ENCODE measurements at regions not wholly inside any gene's neighbourhood (a gene's known extent, or its start where the extent isn't known, plus 50 kb on each side); places are given as distances from the start of the nearest gene placed in this dataset.

DNA sequence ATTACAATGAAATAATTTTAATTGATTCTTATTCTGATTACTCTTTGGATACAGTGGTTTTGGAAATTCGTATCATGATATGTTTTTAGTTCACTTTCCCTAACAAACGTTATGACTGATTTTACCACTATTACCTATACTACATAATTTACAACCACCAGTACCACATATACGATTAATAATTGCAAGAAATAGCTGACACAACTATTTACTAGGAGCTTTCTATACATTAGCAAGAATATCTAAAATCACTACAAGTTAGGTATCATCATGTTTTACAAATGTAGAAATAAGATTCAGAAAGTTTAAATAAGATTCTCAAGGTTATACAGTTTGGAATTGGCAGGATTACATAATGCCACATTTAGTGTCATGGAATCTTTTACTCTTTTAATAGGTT, 1401.1 kb upstream of the RAG2 start:
- peaks cover 4% of the 10 kb centered on the region for H3K36me3 Mint-ChIP-seq (ENCODE audit: unreplicated experiment)
- TF ChIP-seq, protein P1, sequence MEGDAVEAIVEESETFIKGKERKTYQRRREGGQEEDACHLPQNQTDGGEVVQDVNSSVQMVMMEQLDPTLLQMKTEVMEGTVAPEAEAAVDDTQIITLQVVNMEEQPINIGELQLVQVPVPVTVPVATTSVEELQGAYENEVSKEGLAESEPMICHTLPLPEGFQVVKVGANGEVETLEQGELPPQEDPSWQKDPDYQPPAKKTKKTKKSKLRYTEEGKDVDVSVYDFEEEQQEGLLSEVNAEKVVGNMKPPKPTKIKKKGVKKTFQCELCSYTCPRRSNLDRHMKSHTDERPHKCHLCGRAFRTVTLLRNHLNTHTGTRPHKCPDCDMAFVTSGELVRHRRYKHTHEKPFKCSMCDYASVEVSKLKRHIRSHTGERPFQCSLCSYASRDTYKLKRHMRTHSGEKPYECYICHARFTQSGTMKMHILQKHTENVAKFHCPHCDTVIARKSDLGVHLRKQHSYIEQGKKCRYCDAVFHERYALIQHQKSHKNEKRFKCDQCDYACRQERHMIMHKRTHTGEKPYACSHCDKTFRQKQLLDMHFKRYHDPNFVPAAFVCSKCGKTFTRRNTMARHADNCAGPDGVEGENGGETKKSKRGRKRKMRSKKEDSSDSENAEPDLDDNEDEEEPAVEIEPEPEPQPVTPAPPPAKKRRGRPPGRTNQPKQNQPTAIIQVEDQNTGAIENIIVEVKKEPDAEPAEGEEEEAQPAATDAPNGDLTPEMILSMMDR (IDR thresholded peaks at IDR 0.05), result no peak
- no peak overlapping the region for H3K27ac Mint-ChIP-seq (ENCODE audit: unreplicated experiment)
- no peaks in the 10 kb centered on the region for H3K27me3 Mint-ChIP-seq (ENCODE audit: unreplicated experiment)
- H3K4me1 Mint-ChIP-seq (ENCODE audit: unreplicated experiment), result peaks cover 21% of the 10 kb centered on the region
- no peak overlapping the region for H3K4me3 Mint-ChIP-seq (ENCODE audit: unreplicated experiment)
- no peak for DNase-seq (ENCODE audit: extremely low spot score, unreplicated experiment)
- H3K9me3 Mint-ChIP-seq (ENCODE audit: unreplicated experiment), result peaks cover 12% of the 10 kb centered on the region

DNA sequence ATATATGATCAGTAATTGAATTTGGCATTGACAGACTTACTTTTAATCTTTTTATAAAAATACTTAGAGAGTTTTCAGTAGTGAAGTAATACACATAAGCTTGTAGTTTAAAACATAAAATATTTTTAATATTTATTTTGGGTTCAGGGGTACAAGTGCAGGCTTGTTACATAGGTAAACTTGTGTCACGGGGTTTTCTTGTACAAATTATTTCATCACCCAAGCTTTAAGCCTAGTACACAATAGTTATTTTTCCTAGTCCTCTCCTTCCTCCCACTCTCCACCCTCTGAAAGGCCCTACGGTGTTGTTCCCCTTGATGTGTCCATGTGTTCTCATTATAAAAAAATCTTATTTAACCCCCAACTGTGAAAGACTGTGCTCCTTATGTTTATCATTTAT, 1397.8 kb upstream of the RAG2 start:
- Mint-ChIP-seq H3K27me3 (ENCODE audit: unreplicated experiment) (no peaks in the 10 kb centered on the region), H3K36me3 (ENCODE audit: unreplicated experiment) (peaks cover 4% of the 10 kb centered on the region), H3K9me3 (ENCODE audit: unreplicated experiment) (peaks cover 18% of the 10 kb centered on the region), H3K27ac (ENCODE audit: unreplicated experiment) (peak overlapping the region; percentile 80), H3K4me3 (ENCODE audit: unreplicated experiment) (no peak overlapping the region), H3K4me1 (ENCODE audit: unreplicated experiment) (peaks cover 25% of the 10 kb centered on the region)
- no peak for DNase-seq (ENCODE audit: extremely low spot score, unreplicated experiment)
- TF ChIP-seq, protein P1 (IDR thresholded peaks at IDR 0.05), result no peak

DNA sequence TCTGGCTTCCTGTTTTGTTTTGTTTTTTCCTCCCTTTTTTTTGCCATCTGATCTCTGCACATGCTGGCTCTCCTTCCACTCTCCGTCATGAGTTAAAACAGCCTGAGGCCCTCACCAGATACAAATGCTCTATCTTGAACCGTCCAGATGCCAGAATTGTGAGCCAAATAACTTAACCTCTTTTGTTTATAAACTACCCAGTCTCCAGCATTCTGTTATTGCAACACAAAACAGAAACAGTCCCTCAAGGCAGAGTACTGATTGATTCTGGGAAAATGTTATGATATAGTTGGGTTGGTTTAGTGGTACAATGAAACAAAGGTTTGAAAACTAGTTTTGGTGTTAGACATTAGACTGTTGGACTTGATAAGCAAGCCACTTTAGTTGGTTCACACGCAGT, 1390.0 kb upstream of the RAG2 start:
- DNase-seq (ENCODE audit: extremely low spot score, unreplicated experiment), result no peak
- Mint-ChIP-seq H3K4me1 (ENCODE audit: unreplicated experiment) (peaks cover 49% of the 10 kb centered on the region), H3K4me3 (ENCODE audit: unreplicated experiment) (peak overlapping the region; percentile 42), H3K9me3 (ENCODE audit: unreplicated experiment) (peaks cover 16% of the 10 kb centered on the region), H3K27me3 (ENCODE audit: unreplicated experiment) (no peaks in the 10 kb centered on the region), H3K27ac (ENCODE audit: unreplicated experiment) (peak overlapping the region; percentile 84), H3K36me3 (ENCODE audit: unreplicated experiment) (peaks cover 7% of the 10 kb centered on the region)
- TF ChIP-seq, protein P1 (IDR thresholded peaks at IDR 0.05), result no peak

DNA sequence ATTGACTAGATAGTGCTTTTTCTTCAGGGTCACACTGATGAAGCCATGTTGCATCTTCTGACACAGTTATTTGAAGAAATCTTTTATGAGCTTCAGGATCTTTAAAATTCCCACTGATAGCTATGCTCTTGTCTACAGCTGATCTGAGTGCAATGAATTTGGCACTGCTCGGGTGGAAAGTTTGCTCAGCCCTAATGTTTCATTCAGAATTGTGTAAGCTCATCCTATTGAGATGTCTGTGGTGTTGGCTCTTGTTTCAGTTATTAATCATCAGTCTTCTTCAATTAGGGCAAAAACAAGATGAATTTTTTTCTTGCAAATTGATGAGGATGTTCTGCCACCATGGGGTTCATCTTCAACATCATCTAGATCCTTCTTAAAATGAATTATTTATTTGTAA, 1387.0 kb upstream of the RAG2 start:
- Mint-ChIP-seq H3K36me3 (ENCODE audit: unreplicated experiment) (peaks cover 4% of the 10 kb centered on the region), H3K27me3 (ENCODE audit: unreplicated experiment) (no peaks in the 10 kb centered on the region), H3K9me3 (ENCODE audit: unreplicated experiment) (peaks cover 15% of the 10 kb centered on the region), H3K4me3 (ENCODE audit: unreplicated experiment) (no peak overlapping the region), H3K4me1 (ENCODE audit: unreplicated experiment) (peaks cover 36% of the 10 kb centered on the region), H3K27ac (ENCODE audit: unreplicated experiment) (no peak overlapping the region)
- TF ChIP-seq, protein P1 (IDR thresholded peaks at IDR 0.05), result no peak
- no peak for DNase-seq (ENCODE audit: extremely low spot score, unreplicated experiment)

DNA sequence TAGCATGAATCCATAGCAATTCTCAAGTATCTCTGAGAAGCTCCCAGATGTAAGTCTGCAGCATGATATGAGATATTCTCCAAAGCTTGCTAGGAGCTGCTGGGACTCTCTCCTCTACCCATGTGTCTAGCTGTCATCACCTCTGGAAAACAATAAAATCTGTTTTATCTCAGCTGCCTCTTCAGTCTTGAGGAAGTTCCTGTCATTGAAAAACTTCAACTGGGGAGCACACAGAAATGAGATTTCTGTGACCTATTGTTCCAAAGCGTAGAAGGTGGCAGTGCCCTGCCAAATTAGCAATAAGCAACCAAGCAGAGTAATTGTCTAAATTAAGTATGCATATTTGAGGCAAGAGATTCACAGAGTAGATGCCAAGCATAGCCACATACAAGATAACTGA, 1380.6 kb upstream of the RAG2 start:
- Mint-ChIP-seq H3K4me3 (ENCODE audit: unreplicated experiment) (no peak overlapping the region), H3K27ac (ENCODE audit: unreplicated experiment) (no peak overlapping the region), H3K36me3 (ENCODE audit: unreplicated experiment) (no peaks in the 10 kb centered on the region), H3K9me3 (ENCODE audit: unreplicated experiment) (peaks cover 7% of the 10 kb centered on the region), H3K4me1 (ENCODE audit: unreplicated experiment) (peaks cover 25% of the 10 kb centered on the region), H3K27me3 (ENCODE audit: unreplicated experiment) (no peaks in the 10 kb centered on the region)
- DNase-seq (ENCODE audit: extremely low spot score, unreplicated experiment), result no peak
- TF ChIP-seq, protein P1 (IDR thresholded peaks at IDR 0.05), result no peak

Measured in osteocyte (in vitro differentiated cells).